ENCODE measurements at regions not wholly inside any gene's neighbourhood (a gene's known extent, or its start where the extent isn't known, plus 50 kb on each side); places are given as distances from the start of the nearest gene placed in this dataset.

- no peak for DNase-seq (ENCODE audit: low read depth)
These were observed 208.7 kb upstream of the FMN2 start for GRCh38 chr1:239882967-239883366.

DNA sequence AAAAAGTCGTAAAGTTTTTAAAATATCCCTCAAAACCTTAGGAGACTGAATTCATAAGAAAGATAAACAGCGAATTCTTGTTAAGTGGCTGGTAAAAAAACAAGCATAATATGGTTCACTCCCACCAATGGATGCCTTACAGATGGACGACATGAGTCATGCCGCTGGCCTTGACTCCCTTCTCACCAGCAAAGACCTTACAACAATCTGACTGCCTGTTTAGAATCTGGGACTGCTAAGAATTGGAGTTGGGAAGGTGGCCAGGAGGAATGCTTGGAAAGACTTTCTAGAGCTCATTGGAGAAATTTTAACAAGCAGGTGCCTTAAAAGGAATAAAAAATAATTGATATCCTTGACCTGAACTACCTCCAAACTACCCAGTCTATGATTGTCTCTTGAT lies 206.9 kb upstream of the FMN2 start:
- DNase-seq (ENCODE audit: low read depth), result no peak

- DNase-seq (ENCODE audit: low read depth), result no peak
These were observed 205.4 kb upstream of the FMN2 start for GRCh38 chr1:239886266-239886665.

DNA sequence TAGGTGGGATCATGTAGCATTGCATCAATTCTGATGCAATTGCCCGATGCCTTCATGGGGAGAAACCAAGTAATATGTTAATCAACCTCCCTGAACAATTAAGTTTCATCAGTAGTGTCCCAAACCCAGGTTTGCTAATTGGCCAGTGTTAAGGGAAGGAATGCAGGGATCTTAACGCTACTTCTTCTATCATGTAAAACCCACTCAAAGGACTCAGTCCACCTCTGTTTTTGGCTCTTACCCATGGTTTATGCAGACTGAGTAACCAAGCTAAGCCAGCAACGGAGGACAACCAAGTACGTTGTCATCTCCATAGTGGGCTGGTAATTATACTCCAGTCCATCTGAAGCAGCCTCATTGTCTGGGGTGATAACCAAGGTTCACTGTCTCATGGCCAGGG lies 203.0 kb upstream of the FMN2 start:
- no peak for DNase-seq (ENCODE audit: low read depth)

GRCh38 chr1:239891621-239892358 lies 199.9 kb upstream of the FMN2 start:
- DNase-seq (ENCODE audit: low read depth), result no peak

GRCh38 chr1:239892602-239893001 lies 199.1 kb upstream of the FMN2 start:
- no peak for DNase-seq (ENCODE audit: low read depth)

GRCh38 chr1:239893127-239893731 lies 198.5 kb upstream of the FMN2 start:
- DNase-seq (ENCODE audit: low read depth), result no peak

DNA sequence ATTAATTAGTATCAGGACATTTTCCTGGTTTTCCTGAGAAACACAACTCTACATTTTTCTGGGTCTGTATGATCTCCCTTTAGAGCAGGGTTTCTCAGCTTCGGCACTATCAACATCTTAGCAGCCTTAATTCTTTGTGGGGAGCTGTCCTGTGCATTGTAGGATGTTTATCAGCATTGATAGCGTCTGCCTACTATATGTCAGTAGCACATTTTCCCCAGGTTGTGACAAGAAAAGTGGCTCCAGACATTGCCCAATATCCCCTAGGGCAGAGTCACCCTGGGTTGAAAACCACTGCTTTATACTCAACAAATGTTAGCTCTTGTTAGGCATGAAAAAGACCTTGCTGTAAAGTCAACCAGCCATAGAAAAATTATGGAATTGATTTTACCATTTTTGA lies 195.1 kb upstream of the FMN2 start:
- DNase-seq (ENCODE audit: low read depth), result no peak

- DNase-seq (ENCODE audit: low read depth), result no peak
These were observed 194.7 kb upstream of the FMN2 start for GRCh38 chr1:239896980-239897379.

DNA sequence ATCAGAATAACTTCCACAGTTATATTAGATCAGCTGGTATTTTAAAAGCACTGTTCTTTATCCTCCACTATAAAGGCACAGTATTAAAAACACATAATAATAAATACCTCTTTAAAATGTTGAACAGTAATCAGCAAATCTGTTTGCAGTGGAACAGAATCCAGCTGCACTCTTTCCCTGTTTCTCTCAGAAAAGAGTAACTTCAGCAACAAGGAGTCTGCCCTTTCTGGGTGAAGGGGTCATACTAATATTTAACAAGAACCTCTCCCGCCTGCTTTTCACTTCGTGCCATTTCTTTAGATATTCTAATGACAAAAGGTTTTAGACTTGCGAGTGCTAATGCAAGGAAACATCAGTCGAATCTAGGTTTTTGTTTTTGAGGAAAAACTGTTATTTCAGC lies 194.2 kb upstream of the FMN2 start:
- DNase-seq (ENCODE audit: low read depth), result no peak

- DNase-seq (ENCODE audit: low read depth), result peak; percentile 46
These were observed 193.5 kb upstream of the FMN2 start for GRCh38 chr1:239898062-239898730.

GRCh38 chr1:239899747-239900146 lies 191.9 kb upstream of the FMN2 start:
- no peak for DNase-seq (ENCODE audit: low read depth)

- no peak for DNase-seq (ENCODE audit: low read depth)
These were observed 185.3 kb upstream of the FMN2 start for GRCh38 chr1:239906394-239906793.

DNA sequence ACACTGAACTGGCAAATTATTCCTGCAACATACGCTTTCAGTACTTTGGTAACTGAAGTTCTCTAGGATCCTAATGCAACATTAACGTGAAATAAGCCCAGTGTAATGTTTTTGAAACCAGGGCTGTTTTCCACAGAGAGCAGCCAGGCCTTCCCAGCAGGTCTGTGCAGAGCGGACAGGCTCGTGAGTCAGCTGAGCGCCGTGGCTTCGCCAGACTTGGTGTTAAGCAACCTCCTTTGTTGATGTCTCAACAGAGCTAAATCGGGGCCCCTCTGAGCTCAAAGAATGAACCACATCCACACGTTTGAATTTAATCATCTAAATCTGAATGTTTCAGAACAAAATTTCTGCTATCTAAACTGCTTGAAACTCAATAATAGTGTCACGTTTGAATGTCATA lies 181.8 kb upstream of the FMN2 start:
- DNase-seq (ENCODE audit: low read depth), result no peak

GRCh38 chr1:239912471-239912870 lies 179.2 kb upstream of the FMN2 start:
- DNase-seq (ENCODE audit: low read depth), result no peak

- DNase-seq (ENCODE audit: low read depth), result no peak
These were observed 178.5 kb upstream of the FMN2 start for GRCh38 chr1:239913141-239913585.

DNA sequence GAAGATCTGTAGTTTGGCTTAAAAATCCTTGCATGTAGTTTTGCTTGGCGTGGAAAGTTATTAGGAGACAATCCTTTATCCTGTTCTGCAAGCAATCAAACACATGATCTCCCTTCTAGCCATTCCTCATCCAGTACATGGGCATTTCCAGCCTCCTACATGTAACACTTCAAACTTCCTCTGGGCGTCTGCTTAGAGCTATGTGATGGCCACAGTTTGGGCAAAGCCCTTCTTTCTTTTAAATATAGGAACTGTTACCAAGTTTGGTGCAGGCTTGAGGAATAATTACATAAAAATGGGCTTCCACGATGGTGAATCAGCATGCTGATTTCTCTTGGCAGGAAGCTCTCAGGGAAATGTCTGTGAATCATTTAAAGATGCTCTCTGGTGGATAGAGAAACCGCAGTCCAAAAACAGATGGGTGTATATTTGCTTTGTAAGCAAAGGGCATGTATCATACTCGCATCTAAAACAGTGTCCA lies 176.9 kb upstream of the FMN2 start:
- DNase-seq (ENCODE audit: low read depth), result no peak

DNA sequence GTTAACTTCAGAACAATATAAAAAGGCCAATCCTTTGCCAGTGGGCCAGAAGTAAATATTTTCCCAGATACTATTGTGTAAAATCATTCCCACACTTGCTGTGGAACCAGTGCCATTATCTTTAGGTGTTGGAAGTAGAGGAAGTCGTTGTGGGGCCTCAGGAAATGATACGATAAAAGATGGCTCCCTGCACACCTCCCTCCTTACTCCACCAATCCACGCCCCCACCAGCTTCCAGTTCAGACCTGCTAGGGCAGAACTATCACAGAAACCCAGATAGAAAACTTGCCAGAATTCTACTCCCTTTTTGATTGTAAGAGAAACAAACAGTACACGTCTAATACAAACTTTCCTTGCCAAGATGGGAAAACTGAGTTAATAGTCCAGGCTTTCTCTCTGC lies 173.0 kb upstream of the FMN2 start:
- no peak for DNase-seq (ENCODE audit: low read depth)

DNA sequence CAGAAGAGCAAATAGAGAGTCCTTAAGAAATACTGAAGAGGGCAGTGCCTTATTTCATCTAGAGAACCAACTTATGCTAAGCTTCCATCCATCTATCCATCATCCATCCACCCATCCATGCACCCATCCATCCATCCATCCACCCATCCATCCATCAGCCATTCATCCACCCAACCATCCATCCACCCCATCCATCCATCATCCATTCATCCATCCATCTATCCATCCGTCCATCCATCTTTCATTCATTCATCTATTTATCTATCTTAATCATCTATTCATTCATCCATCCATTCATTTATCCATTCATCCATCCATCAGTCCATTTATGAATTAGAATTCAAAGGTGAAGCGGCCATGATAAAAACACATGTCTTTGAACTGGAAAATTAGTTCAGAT lies 171.5 kb upstream of the FMN2 start:
- DNase-seq (ENCODE audit: low read depth), result no peak

- DNase-seq (ENCODE audit: low read depth), result no peak
These were observed 168.7 kb upstream of the FMN2 start for GRCh38 chr1:239922778-239923522.

DNA sequence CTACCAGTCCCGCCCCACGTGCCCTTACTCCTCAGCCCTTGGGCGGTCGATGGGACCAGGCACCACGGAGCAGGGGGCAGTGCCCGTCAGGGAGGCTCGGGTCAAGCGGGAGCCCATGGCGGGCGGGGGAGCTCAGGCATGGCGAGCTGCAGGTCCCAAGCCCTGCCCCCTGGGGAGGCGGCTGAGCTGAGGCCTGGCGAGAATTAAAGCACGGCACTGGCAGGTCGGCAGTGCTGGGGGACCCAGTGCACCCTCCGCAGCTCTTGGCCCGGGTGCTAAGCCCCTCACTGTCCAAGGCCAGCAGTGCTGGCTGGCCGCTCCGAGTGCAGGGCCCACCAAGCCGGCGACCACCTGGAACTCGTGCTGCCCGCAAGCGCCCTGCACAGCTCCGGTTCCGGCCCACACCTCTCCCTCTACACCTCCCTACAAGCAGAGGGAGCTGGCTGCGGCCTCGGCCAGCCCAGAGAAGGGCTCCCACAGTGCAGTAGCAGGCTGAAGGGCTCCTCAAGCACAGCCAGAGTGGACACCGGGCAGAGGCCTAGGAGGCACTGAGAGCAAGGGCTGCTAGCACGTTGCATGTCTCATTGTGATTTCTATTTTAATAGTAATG lies 166.8 kb upstream of the FMN2 start:
- no peak for DNase-seq (ENCODE audit: low read depth)

GRCh38 chr1:239926184-239926583 lies 165.5 kb upstream of the FMN2 start:
- DNase-seq (ENCODE audit: low read depth), result no peak
